Hepatocyte (in vitro differentiated cells): ENCODE measurements at regions not wholly inside any gene's neighbourhood (a gene's known extent, or its start where the extent isn't known, plus 50 kb on each side); places are given as distances from the start of the nearest gene placed in this dataset.

Source experiments
- DNase-seq: peaks from one replicate; pipeline ENCODE4 v3.0.0-alpha.2; 2016; ENCODE audit warnings: low spot score
- H2AFZ ChIP-seq: fragments of 200-600 bp; sonication (generic); 2 replicates; pipeline ENCODE4 v1.6.0; 2016; ENCODE audit warnings: antibody characterized with exemption, mild to moderate bottlenecking
- H3K27ac ChIP-seq: fragments of 200-600 bp; sonication (generic); 2 replicates; pipeline ENCODE4 v1.5.1; 2016; ENCODE audit warnings: mild to moderate bottlenecking
- H3K27me3 ChIP-seq: fragments of 200-600 bp; sonication (generic); 2 replicates; pipeline ENCODE4 v1.6.1; 2016
- H3K36me3 ChIP-seq: fragments of 200-600 bp; sonication (generic); replicated peaks from 2 replicates; pipeline ENCODE4 v1.5.1; 2016; ENCODE audit warnings: low read depth; ENCODE audit not compliant: insufficient read depth
- H3K4me1 ChIP-seq: fragments of 200-600 bp; sonication (generic); 2 replicates; pipeline ENCODE4 v1.5.1; 2016; ENCODE audit warnings: mild to moderate bottlenecking, moderate library complexity; ENCODE audit not compliant: insufficient read depth
- H3K4me2 ChIP-seq: fragments of 200-600 bp; sonication (generic); 2 replicates; pipeline ENCODE4 v1.6.0; 2016
- H3K4me3 ChIP-seq: fragments of 200-600 bp; sonication (generic); 2 replicates; pipeline ENCODE4 v1.5.1; 2016; ENCODE audit warnings: mild to moderate bottlenecking
- H3K79me2 ChIP-seq: fragments of 200-600 bp; sonication (generic); 2 replicates; pipeline ENCODE4 v1.6.0; 2017; ENCODE audit warnings: mild to moderate bottlenecking
- H3K9me2 ChIP-seq: fragments of 200-600 bp; sonication (generic); replicated peaks from 2 replicates; pipeline ENCODE4 v1.6.0; 2017; ENCODE audit warnings: mild to moderate bottlenecking; ENCODE audit not compliant: insufficient read depth
- H3K9me3 ChIP-seq: fragments of 200-600 bp; sonication (generic); 2 replicates; pipeline ENCODE4 v1.5.1; 2016; ENCODE audit warnings: low read depth, mild to moderate bottlenecking
- H4K20me1 ChIP-seq: fragments of 200-600 bp; sonication (generic); 2 replicates; pipeline ENCODE4 v1.6.0; 2016; ENCODE audit warnings: mild to moderate bottlenecking; ENCODE audit not compliant: insufficient read depth, poor library complexity, severe bottlenecking
- EZH2 ChIP-seq: fragments of 200-600 bp; sonication (generic); IDR thresholded peaks from 2 replicates; pipeline ENCODE4 v1.6.1; 2016; ENCODE audit warnings: antibody characterized with exemption, mild to moderate bottlenecking, borderline replicate concordance
- EZH2phosphoT487 ChIP-seq: fragments of 200-600 bp; sonication (generic); IDR thresholded peaks from one replicate; pipeline ENCODE4 v1.6.1; 2018; ENCODE audit warnings: antibody characterized with exemption, mild to moderate bottlenecking, low read depth, moderate library complexity; ENCODE audit not compliant: unreplicated experiment, severe bottlenecking
- WGBS: methylation state at CpG from one replicate; pipeline ENCODE4 v1.1.6; 2016; ENCODE audit warnings: low lambda C conversion rate; ENCODE audit errors: missing lambda C conversion rate; 5-methylcytosine and 5-hydroxymethylcytosine counted together
- TF ChIP-seq, protein P1 (sequence below): fragments of 200-600 bp; sonication (generic); IDR thresholded peaks from 2 replicates; pipeline ENCODE4 v1.5.1; 2016; ENCODE audit warnings: antibody characterized with exemption, mild to moderate bottlenecking; ENCODE audit not compliant: poor library complexity

DNA sequence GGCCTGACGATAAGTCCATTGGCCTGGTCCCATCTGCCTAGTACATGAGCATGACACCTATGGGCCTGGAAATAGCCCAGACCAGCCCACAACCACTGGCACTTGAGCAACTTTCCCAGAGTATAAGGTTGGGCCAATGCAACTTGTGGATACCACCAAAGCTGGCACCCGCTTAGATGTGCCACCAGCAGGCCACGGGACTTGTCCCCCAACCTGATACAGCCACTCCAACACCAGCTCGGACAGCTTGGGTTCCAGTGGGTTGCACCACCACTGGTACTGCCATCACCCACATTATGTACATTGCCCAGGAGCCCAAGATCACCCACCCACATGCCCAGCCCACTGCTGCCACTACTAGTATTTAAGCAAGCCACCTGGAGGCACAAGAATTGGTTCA lies 381.2 kb downstream of the GBE1 start:
- no peak overlapping the region for H3K4me2 ChIP-seq
- H3K9me3 ChIP-seq: no peaks in the 10 kb centered on the region
- H3K79me2 ChIP-seq: no peaks in the 10 kb centered on the region
- TF ChIP-seq EZH2 (no peak), EZH2phosphoT487 (no peak)
- TF ChIP-seq, protein P1, sequence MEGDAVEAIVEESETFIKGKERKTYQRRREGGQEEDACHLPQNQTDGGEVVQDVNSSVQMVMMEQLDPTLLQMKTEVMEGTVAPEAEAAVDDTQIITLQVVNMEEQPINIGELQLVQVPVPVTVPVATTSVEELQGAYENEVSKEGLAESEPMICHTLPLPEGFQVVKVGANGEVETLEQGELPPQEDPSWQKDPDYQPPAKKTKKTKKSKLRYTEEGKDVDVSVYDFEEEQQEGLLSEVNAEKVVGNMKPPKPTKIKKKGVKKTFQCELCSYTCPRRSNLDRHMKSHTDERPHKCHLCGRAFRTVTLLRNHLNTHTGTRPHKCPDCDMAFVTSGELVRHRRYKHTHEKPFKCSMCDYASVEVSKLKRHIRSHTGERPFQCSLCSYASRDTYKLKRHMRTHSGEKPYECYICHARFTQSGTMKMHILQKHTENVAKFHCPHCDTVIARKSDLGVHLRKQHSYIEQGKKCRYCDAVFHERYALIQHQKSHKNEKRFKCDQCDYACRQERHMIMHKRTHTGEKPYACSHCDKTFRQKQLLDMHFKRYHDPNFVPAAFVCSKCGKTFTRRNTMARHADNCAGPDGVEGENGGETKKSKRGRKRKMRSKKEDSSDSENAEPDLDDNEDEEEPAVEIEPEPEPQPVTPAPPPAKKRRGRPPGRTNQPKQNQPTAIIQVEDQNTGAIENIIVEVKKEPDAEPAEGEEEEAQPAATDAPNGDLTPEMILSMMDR: no peak
- no peaks in the 10 kb centered on the region for H4K20me1 ChIP-seq
- no peaks in the 10 kb centered on the region for H3K9me2 ChIP-seq
- H3K27me3 ChIP-seq: no peaks in the 10 kb centered on the region
- H3K4me1 ChIP-seq: no peaks in the 10 kb centered on the region
- no peaks in the 10 kb centered on the region for H3K36me3 ChIP-seq
- no peak overlapping the region for H3K4me3 ChIP-seq
- H3K27ac ChIP-seq: no peak overlapping the region
- DNase-seq: no peak
- H2AFZ ChIP-seq: no peak overlapping the region
- WGBS: 96% methylated on average over 4 of the region's 4 CpGs

DNA sequence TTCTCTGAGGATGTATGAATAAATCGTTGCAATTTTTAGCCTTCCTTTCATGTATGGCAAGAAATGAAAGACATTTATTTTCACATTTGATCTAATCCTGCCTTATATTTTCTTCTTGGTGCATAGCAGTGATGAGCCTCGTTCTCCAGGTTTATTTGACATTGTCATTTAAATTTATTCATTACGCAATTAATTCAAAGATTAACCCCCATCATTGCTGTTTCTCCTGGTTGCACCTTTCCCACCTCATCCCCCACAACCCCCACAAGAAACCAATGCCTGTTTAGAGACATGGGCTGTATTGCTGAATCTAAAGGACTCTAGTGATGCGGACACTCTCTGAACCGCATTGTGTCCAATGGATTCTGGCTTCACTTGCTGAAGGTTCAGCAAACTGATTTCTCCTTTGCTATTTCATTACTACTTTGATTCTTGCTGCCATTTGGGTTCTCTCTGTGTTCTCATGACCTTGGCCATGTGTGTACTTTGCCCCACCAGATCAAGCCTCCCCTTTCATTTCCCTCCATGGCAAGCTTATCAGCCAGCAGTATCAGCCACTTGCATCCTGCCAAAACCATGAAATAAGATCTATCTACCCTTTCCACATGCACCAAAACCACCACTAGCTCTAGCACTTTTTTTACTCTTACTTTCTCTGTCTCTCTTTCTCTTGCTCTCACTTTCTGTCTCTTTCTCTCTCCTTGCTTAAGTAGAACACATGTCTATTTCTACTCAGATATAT lies 382.7 kb downstream of the GBE1 start:
- no peaks in the 10 kb centered on the region for H3K9me3 ChIP-seq
- WGBS: 85% methylated on average over 5 of the region's 5 CpGs
- H3K79me2 ChIP-seq: no peaks in the 10 kb centered on the region
- DNase-seq: no peak
- H3K4me1 ChIP-seq: no peaks in the 10 kb centered on the region
- H3K27me3 ChIP-seq: no peaks in the 10 kb centered on the region
- TF ChIP-seq, protein P1: no peak
- no peak for TF ChIP-seq EZH2
- TF ChIP-seq EZH2phosphoT487: no peak
- no peaks in the 10 kb centered on the region for H3K36me3 ChIP-seq
- no peak overlapping the region for H3K27ac ChIP-seq
- no peaks in the 10 kb centered on the region for H3K9me2 ChIP-seq
- no peak overlapping the region for H2AFZ ChIP-seq
- H4K20me1 ChIP-seq: no peaks in the 10 kb centered on the region
- no peak overlapping the region for H3K4me3 ChIP-seq
- H3K4me2 ChIP-seq: no peak overlapping the region

DNA sequence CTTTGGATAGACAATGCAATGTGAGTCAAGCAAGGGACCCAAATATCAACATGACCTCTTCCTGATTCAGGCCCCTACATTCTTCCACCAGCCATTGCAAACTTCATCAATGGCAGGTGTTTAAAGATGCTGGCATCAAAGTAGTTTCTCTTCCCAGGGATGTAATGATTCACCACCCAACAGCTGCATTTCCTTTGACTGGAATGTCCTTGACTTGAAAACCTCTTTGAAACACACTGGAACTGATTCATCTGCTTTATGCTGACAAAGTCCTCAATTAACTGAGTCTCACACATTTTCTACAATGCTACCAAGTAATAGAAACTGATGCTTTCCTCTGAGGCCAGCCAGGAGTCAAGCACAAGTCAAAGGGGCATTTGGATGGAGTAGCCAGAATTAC lies 385.5 kb downstream of the GBE1 start:
- TF ChIP-seq EZH2phosphoT487: no peak
- TF ChIP-seq, protein P1: no peak
- no peak for TF ChIP-seq EZH2
- no peak for DNase-seq
- no peaks in the 10 kb centered on the region for H3K79me2 ChIP-seq

DNA sequence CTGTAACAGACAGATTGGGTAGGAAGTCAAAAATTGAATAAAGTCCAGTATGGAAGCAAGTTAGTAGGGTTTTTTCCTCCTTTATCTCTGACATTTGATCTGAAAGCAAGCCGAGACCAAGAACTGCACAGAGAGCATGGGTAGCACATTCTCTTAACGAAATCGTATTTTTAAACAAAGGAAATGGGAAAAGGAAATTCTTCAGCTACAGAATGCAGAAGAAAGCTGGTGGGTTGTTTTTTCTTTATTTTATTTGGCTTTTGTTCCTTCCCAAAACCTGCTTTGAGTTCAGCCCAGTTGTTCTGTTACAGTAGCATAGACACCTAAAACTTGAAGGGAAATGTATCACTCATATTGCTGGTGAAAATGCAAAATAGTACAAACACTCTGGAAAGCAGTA lies 397.0 kb downstream of the GBE1 start:
- H3K27me3 ChIP-seq: no peaks in the 10 kb centered on the region
- no peak overlapping the region for H3K4me2 ChIP-seq
- TF ChIP-seq EZH2phosphoT487 (no peak), EZH2 (no peak)
- TF ChIP-seq, protein P1: no peak
- 68% methylated on average over 3 of the region's 3 CpGs for WGBS
- H3K9me2 ChIP-seq: no peaks in the 10 kb centered on the region
- H3K4me3 ChIP-seq: no peak overlapping the region
- H3K4me1 ChIP-seq: no peaks in the 10 kb centered on the region
- H4K20me1 ChIP-seq: no peaks in the 10 kb centered on the region
- no peak overlapping the region for H3K27ac ChIP-seq
- no peak for DNase-seq
- H3K36me3 ChIP-seq: no peaks in the 10 kb centered on the region
- no peaks in the 10 kb centered on the region for H3K9me3 ChIP-seq
- no peaks in the 10 kb centered on the region for H3K79me2 ChIP-seq
- H2AFZ ChIP-seq: no peak overlapping the region

More for the DNA sequence above, 385.5 kb downstream of the GBE1 start:
- no peak overlapping the region for H3K4me2 ChIP-seq
- no peak overlapping the region for H3K27ac ChIP-seq
- no peak overlapping the region for H3K4me3 ChIP-seq
- no peaks in the 10 kb centered on the region for H3K9me2 ChIP-seq
- no peaks in the 10 kb centered on the region for H3K9me3 ChIP-seq
- H3K36me3 ChIP-seq: no peaks in the 10 kb centered on the region
- H3K27me3 ChIP-seq: no peaks in the 10 kb centered on the region
- H3K4me1 ChIP-seq: no peaks in the 10 kb centered on the region
- H2AFZ ChIP-seq: no peak overlapping the region
- H4K20me1 ChIP-seq: no peaks in the 10 kb centered on the region
